ENCODE measurements at regions not wholly inside any gene's neighbourhood (a gene's known extent, or its start where the extent isn't known, plus 50 kb on each side); places are given as distances from the start of the nearest gene placed in this dataset.

- no peak for ATAC-seq
These were observed 625.1 kb upstream of the TENM3 start for GRCh38 chr4:181618038-181618618.

- ATAC-seq, result no peak
These were observed 624.3 kb upstream of the TENM3 start for GRCh38 chr4:181618896-181619295.

- no peak for ATAC-seq
These were observed 623.6 kb upstream of the TENM3 start for GRCh38 chr4:181619651-181620050.

- ATAC-seq, result no peak
These were observed 605.8 kb upstream of the TENM3 start for GRCh38 chr4:181637186-181638105.

GRCh38 chr4:181643466-181643865 is 599.7 kb upstream of the TENM3 start:
- no peak for ATAC-seq

- no peak for ATAC-seq
These were observed 597.7 kb upstream of the TENM3 start for GRCh38 chr4:181645489-181645888.

GRCh38 chr4:181646864-181647263 is 596.3 kb upstream of the TENM3 start:
- ATAC-seq, result no peak

- ATAC-seq, result no peak
These were observed 595.6 kb upstream of the TENM3 start for GRCh38 chr4:181647396-181648147.

- no peak for ATAC-seq
These were observed 593.0 kb upstream of the TENM3 start for GRCh38 chr4:181650033-181650825.

GRCh38 chr4:181656748-181657147 is 586.5 kb upstream of the TENM3 start:
- no peak for ATAC-seq

- no peak for ATAC-seq
These were observed 584.0 kb upstream of the TENM3 start for GRCh38 chr4:181659202-181659601.

- no peak for ATAC-seq
These were observed 583.3 kb upstream of the TENM3 start for GRCh38 chr4:181659876-181660275.

GRCh38 chr4:181661090-181661489 is 582.1 kb upstream of the TENM3 start:
- no peak for ATAC-seq

GRCh38 chr4:181661923-181662322 is 581.3 kb upstream of the TENM3 start:
- ATAC-seq, result no peak

- ATAC-seq, result no peak
These were observed 580.8 kb upstream of the TENM3 start for GRCh38 chr4:181662383-181662782.

GRCh38 chr4:181670506-181670905 is 572.7 kb upstream of the TENM3 start:
- no peak for ATAC-seq

GRCh38 chr4:181671672-181672071 is 571.5 kb upstream of the TENM3 start:
- ATAC-seq, result no peak

GRCh38 chr4:181672751-181673150 is 570.5 kb upstream of the TENM3 start:
- ATAC-seq, result no peak

- ATAC-seq, result no peak
These were observed 568.8 kb upstream of the TENM3 start for GRCh38 chr4:181674315-181674875.

GRCh38 chr4:181676546-181676945 is 566.7 kb upstream of the TENM3 start:
- no peak for ATAC-seq

GRCh38 chr4:181677201-181677600 is 566.0 kb upstream of the TENM3 start:
- ATAC-seq, result no peak

GRCh38 chr4:181677621-181678020 is 565.6 kb upstream of the TENM3 start:
- no peak for ATAC-seq

Data from activated CD4-positive, CD25-positive, alpha-beta regulatory T cell treated with anti-CD3 and anti-CD28 coated beads, Interleukin-2, amount 50 U/mL, for 24 hours (primary cell).